ENCODE measurements at regions not wholly inside any gene's neighbourhood (a gene's known extent, or its start where the extent isn't known, plus 50 kb on each side); places are given as distances from the start of the nearest gene placed in this dataset.

- BruUV-seq (replicated peaks), result no TSS peak
- intact Hi-C loops (cut with micrococcal nuclease; ENCODE audit: unreplicated experiment), result no loop called here
- H3K4me1 ChIP-seq (ENCODE audit: insufficient read depth, low read length), result no peaks in the 10 kb centered on the region
- H3K27me3 ChIP-seq (ENCODE audit: control insufficient read depth in 1 of 2, insufficient read depth in 2 of 2, low read length in 2 of 2), result no peaks in the 10 kb centered on the region
- no peak overlapping the region for H3K9ac ChIP-seq (ENCODE audit: insufficient read depth, low read depth, low read length)
- WGBS (ENCODE audit: low lambda C conversion rate), result 31% methylated on average over 9 of the region's 10 CpGs
- ATAC-seq (no peak), DNase-seq (ENCODE audit: low spot score) (no peak), FAIRE-seq (no peak)
- H3K36me3 ChIP-seq (replicated peaks in 1 of 2; ENCODE audit: control insufficient read depth in 1 of 2, insufficient read depth in 2 of 2, low read length in 2 of 2), result no peaks in the 10 kb centered on the region
- no peak overlapping the region for H3K4me2 ChIP-seq (ENCODE audit: low read depth, low read length)
- no peaks in the 10 kb centered on the region for H4K20me1 ChIP-seq (ENCODE audit: insufficient read depth, low read length)
- H3K4me3 ChIP-seq (replicated peaks in 1 of 3; ENCODE audit: insufficient read depth in 1 of 3, low read depth in 2 of 3, low read length in 3 of 3), result no peak overlapping the region
- in situ Hi-C loops (cut with HindIII; ENCODE audit: extremely low pct_ligation_motif_present, low pct_unique_long_range_greater_than_20kb), result no loop called here
- POLR2A ChIA-PET, result no interaction called here
- no peaks in the 10 kb centered on the region for H3K9me3 ChIP-seq (ENCODE audit: low read length)
- TF ChIP-seq SP2 (CRISPR knock-in tag; IDR thresholded peaks at IDR 0.05) (no peak), EP300 (IDR thresholded peaks at IDR 0.05; ENCODE audit: low read depth in 2 of 2, low read length in 2 of 2) (no peak), EP300 (CRISPR knock-in tag; IDR thresholded peaks at IDR 0.05; ENCODE audit: borderline replicate concordance) (no peak), GRHL1 (CRISPR knock-in tag; conservative IDR thresholded peaks at IDR 0.05) (no peak), ARNTL (CRISPR knock-in tag; IDR thresholded peaks at IDR 0.05) (no peak), BCL3 (CRISPR knock-in tag; IDR thresholded peaks at IDR 0.05) (no peak), NR2F2 (IDR thresholded peaks at IDR 0.05; ENCODE audit: borderline replicate concordance, low read depth) (no peak), SNAPC2 (CRISPR knock-in tag; IDR thresholded peaks at IDR 0.05) (no peak), ZNF75D (CRISPR knock-in tag; IDR thresholded peaks at IDR 0.05; ENCODE audit: borderline replicate concordance) (no peak)
- TF ChIP-seq, protein P1, sequence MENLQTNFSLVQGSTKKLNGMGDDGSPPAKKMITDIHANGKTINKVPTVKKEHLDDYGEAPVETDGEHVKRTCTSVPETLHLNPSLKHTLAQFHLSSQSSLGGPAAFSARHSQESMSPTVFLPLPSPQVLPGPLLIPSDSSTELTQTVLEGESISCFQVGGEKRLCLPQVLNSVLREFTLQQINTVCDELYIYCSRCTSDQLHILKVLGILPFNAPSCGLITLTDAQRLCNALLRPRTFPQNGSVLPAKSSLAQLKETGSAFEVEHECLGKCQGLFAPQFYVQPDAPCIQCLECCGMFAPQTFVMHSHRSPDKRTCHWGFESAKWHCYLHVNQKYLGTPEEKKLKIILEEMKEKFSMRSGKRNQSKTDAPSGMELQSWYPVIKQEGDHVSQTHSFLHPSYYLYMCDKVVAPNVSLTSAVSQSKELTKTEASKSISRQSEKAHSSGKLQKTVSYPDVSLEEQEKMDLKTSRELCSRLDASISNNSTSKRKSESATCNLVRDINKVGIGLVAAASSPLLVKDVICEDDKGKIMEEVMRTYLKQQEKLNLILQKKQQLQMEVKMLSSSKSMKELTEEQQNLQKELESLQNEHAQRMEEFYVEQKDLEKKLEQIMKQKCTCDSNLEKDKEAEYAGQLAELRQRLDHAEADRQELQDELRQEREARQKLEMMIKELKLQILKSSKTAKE (CRISPR knock-in tag; IDR thresholded peaks at IDR 0.05; ENCODE audit: borderline replicate concordance), result no peak
- TF ChIP-seq, protein P2, sequence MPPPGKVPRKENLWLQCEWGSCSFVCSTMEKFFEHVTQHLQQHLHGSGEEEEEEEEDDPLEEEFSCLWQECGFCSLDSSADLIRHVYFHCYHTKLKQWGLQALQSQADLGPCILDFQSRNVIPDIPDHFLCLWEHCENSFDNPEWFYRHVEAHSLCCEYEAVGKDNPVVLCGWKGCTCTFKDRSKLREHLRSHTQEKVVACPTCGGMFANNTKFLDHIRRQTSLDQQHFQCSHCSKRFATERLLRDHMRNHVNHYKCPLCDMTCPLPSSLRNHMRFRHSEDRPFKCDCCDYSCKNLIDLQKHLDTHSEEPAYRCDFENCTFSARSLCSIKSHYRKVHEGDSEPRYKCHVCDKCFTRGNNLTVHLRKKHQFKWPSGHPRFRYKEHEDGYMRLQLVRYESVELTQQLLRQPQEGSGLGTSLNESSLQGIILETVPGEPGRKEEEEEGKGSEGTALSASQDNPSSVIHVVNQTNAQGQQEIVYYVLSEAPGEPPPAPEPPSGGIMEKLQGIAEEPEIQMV (CRISPR knock-in tag; IDR thresholded peaks at IDR 0.05; ENCODE audit: low read depth), result no peak
- TF ChIP-seq, protein P3, sequence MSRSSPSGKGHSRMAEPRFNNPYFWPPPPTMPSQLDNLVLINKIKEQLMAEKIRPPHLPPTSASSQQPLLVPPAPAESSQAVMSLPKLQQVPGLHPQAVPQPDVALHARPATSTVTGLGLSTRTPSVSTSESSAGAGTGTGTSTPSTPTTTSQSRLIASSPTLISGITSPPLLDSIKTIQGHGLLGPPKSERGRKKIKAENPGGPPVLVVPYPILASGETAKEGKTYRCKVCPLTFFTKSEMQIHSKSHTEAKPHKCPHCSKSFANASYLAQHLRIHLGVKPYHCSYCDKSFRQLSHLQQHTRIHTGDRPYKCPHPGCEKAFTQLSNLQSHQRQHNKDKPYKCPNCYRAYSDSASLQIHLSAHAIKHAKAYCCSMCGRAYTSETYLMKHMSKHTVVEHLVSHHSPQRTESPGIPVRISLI (CRISPR knock-in tag; IDR thresholded peaks at IDR 0.05; ENCODE audit: borderline replicate concordance), result no peak
- H3K79me2 ChIP-seq (ENCODE audit: insufficient read depth, low read length), result no peaks in the 10 kb centered on the region
- CTCF ChIA-PET (ENCODE audit: low intra/inter-chr PET ratio, low total read pairs), result no interaction called here
- no peak overlapping the region for H3K27ac ChIP-seq (ENCODE audit: extremely low read length, insufficient read depth, low read length)
- no peak overlapping the region for H2AFZ ChIP-seq (ENCODE audit: low read length)
Measured at GRCh38 chr1:218547957-218548730, 203.0 kb downstream of the TGFB2 start.

All from HepG2 (cell line).